GM18498 (cell line): ENCODE measurements at regions not wholly inside any gene's neighbourhood (a gene's known extent, or its start where the extent isn't known, plus 50 kb on each side); places are given as distances from the start of the nearest gene placed in this dataset.
A peak's percentile ranks its signal among the peaks of the same experiment; 100 is the strongest.
"Not testable (repeated sequence)": the region's sequence is repeated elsewhere in the genome, so short reads cannot be mapped to it uniquely, and the experiment has no call there.

Experiments used
- ATAC-seq: cut with Tn5 transposase; IDR thresholded peaks from one replicate; pipeline ENCODE4 v1.9.1; 2021; ENCODE audit warnings: mild to moderate bottlenecking, moderate library complexity; ENCODE audit not compliant: unreplicated experiment

DNA sequence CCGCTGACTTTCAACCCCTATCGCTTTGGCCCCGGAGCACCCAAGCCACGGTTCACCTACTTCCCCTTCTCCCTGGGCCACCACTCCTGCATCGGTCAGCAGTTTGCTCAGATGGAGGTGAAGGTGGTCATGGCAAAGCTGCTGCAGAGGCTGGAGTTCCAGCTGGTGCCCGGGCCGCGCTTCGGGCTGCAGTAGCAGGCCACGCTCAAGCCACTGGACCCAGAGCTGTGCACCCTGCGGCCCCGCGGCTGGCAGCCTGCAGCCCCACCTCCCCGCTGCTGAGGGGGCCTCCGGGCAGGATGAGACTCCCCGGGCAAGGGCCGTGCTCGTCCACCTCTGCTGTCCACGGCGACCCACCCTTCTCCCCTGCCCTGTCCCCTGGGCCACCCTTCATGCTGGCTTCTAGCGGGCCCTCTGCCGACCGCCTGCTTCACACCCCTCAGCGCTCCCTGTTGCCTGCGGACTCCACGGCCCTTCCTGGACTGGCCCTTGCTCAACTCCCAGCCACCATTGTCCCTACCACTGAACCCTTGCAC, 92.2 kb upstream of the TRABD2B start:
- ATAC-seq: no peak

DNA sequence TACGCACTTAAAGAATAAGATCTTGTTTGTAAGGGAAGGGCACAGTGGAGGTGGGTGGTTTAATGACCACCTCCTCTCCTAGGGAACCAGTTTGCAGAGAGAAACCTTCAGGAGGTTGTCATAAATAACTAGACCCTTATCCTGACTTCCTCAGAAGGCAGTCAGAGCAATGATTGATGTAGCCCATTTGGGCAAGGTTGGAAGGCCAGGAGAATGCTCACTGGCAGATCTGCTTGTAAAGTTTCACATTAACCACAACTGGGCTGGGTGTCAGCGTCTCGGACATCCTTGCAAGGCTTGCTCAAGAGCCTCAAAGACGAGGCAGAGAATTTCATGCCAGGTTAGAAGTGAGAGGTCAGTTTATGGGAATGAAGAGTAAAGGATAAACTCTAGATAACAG, 87.6 kb upstream of the TRABD2B start:
- ATAC-seq: no peak

DNA sequence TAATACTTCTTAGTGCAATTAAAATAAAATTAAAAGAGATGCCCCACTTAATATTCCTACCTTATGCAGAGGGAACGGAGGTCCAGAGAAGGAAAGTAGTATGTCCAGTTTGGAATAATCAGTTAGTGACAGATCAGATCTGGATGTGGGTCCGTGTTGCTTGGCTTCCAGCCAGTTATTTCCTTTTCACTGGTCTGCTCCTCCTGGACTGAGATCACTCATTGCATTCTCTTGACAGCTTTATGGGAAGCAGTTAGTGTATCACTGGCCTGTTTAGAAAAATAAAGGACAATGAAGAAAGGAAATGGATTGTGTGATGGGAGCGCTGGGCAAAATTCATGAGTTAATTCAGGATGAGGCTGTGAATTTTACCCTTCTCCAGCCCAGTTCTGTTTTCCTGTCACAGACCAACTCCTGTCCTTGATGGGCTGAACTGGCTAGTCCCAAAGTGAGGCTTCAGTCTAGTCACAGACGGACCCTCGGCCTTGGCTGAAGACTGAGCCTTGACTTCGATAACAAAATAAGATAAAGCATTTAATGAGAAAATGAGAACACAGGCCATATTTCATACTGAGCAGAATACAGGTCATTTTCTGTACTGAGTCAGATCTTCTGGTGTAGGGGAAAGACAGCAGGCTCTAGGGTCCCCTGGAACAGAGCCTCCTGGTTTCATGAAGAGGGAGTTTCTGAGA, 85.2 kb upstream of the TRABD2B start:
- no peak for ATAC-seq

DNA sequence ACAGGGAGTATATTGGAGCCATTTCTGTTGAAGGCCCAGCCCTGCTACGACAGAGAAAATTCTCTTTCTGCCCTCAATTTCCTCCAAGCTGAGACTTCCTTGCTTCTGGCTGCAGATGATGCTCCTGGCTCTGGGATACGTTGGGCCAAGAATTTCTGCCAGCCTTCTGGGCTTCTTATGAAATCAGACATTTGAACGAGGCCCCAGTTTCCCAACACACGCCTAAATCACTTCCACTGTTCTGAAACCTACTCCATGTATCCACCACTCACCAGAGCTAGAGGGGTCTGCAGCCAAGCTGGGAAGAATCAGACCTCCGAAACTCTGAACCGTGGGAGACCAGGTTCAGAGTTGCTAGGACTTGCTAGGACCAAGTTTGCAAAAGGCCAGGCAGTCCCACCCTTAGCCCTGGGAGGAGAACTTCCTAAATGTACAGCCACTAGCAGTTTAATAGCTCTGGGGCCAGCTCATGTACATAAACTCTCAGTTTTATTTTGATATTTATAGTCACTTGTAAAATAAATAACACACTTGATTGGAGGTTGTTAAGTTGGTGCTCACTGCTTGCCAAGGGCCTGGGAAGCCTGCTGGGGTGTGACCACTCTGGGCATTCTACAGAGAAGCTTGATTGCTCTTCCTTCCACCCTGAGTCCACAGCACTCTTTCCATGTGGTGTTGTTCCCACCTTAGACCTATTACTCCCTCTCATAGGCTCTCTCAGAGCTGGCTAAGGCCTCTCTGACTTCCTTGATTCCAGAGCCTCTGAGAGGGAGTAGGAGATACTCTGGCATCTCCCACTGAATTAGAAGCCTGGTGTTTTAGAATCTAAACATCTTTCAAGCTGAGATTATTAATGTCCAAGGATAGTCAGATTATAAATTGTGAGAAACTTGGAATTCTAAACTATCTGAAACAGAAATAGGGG, 83.4 kb upstream of the TRABD2B start:
- ATAC-seq: no peak

DNA sequence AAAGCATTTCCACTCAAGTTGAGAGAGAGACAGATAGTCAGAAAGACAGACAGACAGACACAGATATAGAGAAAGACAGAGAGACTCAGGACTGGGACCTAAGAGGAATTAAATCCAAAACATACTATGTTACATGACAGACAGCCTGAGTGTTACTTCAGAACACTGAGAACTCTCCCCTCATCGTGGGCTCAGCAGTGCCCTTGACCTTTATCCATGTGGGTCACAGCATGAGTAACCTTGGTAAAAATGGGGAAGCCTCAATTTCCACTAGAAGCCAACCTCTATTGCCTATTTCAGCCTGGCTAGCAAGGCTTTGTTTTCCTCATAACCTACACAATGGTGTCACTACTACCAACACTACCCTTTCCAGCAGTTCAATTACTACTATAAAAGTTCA, 81.9 kb upstream of the TRABD2B start:
- no peak for ATAC-seq

DNA sequence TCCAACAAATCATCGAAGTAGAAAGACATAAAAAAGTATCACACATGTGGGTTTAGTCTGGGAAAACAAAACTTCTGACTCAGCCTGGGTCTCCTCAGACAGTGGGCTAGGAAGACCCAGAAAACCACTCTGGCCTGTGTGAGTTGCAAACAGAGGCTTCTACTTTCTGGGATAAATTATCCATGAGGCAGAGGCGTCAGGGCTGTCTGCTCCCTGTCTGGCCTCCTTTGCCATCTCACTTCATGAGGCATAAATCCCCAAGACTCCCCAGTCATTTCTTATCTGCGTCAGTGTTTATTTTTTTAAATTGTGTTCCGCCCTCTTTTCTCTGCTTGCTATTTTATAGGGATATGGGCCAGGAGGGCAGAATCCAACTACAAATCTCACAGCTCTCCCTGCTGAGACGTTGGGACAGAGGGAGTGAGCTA, 80.6 kb upstream of the TRABD2B start:
- no peak for ATAC-seq

DNA sequence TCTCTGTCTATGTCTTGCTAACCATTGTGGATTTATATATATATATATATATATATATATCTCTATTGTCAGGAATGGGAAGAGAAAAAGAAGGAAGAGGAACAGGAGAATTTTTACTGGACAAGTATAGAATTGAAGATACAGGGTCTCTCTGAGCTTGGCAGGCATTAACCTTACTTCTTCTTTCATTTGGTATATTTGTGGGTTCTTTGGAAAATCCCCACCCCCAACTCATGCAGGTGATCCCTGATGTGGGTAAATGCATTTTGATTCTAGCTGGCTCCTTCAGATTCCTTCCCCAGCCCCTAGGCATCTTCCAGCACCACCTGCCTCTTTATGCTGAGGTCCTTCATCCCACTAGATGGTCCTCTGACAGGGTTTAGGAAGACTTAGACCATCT, 78.8 kb upstream of the TRABD2B start:
- ATAC-seq: no peak

DNA sequence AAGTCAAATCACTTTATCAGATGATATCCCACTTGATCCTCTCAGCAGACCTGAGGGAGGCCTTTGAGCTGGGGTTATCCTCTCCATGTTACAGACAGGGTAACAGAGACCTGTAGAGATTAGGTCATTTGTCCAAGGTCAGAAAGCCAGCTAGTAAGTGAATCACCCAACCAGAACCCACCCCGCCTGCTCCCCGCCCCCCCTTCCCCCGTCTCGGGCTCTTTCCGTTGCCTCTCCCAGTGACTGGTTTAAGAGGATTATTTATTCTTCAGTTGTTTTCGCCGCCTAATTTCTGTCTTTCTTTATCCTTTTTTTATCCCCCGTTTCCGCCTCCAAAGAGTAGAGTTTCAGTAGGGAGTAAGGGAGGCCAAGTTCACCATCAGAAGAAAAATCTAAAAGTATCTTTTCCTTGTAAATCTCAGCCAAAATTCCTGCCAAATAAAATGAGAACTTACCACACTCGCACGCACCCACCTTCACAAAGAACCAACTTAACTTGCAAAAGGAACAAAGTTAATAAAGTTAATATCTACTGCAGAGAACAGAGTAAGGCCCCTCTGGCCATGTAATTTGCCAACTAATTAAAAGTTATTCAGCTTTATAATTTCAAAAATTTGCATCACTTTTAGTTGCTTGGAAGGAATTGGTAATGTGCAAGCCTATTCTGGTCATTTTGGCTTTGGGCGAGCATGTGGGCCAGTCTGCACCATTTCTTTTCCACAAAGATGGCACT, 76.8 kb upstream of the TRABD2B start:
- ATAC-seq: no peak

DNA sequence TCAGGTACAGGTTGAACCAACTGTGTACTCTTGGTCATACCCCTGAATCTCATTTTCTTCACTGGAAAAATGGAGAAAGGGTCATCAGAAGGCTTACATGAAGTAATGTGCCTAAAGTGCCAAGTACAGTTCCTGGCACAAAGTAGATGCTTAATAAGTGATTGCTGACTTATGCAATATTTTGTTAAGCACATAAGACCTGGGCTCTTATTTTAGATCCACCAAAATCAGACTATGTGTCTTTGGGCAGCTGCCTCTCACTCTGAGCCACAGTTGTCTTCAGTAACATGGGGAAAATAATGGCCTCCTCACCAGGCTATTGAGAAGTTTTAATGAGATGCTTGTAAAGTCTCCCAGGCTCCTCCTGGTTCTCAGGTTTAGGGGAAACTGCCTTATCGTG, 74.3 kb upstream of the TRABD2B start:
- no peak for ATAC-seq

DNA sequence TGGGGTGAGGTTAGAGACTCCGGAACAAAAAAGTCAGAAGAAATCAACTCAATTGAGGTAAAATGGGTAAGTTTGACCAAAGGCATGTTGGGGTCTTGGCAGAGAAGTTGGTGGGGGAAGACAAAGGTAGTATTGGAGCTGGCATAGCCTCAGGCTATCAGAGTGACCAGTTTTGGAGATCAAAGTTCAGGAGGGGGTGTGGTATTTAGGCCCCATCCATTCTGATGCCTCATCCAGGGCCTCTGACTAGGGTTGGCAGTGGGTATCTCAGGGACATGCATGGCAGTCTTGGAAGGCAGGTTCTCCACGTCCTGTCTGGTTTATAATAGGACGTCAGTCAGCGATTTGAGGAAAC, 73.2 kb upstream of the TRABD2B start:
- no peak for ATAC-seq

DNA sequence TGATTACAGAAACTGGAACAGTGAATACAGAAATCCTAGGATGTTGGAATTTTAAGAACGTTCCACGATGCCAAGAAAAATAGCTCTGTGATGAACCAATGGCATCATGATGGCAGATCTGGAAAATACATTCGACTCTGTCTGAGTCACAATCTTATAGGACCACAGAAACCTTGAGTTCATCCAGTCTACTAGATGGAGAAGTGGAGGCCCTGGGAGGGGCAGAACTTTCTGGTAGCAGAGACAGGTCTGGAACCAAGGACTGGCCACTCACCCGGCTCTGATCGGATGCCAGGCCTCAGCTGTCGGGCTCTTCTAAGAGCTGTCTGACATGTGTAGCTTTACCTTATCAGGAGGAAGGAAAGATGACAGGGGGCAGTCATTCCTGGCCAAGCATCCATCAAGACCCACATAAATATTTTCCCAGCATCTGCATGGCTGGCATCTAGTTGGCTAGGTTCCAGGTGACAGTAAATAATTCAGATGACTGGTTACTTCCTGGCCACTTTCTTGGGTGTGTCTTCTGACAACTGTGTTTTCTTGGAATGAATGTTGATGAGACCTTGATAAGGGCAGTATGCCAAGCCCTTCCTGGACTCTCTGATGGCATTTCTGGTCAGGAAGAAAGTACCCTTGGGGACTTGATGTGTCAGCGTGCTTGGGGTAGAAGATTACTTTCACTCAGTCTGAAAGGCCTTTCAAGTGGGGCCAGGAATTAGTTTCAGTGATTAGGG, 72.6 kb upstream of the TRABD2B start:
- no peak for ATAC-seq

DNA sequence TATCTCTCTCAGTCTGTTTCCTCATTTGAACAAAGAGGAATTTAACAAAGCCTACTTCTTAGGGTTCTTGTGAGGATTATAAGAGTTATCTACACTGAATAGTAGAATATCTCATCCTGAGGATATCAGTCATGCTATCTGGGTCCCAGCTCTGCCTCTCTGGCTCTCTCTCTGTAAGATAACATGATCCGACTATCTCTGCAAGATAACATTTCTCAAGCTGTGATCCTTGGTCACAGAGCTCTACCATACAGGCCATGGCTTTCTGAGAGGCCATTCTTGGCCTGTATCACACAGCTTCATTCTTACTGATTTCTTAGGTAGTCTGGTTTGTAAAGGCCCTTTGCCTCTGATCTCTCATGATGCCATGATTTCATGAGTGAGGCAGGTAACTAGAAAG, 71.0 kb upstream of the TRABD2B start:
- ATAC-seq: no peak

DNA sequence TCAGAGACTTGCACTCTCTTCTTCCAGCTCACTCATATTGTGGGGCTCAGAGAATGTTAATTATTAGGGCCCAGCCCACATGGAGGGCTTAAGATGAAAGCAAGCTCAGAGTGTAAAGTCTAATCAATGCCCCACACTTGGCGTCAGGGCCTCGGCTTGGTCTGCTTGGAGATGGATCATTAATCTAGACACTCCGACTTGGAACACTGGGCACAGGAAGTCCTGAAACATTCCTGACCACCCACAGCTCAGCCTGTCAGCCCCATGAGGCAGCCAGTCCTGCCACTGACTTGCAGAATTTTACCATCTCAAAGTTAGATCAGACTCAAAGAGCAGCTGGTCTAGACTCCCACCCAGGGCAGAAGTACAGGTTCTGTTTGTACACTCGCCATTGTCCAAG, 69.8 kb upstream of the TRABD2B start:
- ATAC-seq: no peak

DNA sequence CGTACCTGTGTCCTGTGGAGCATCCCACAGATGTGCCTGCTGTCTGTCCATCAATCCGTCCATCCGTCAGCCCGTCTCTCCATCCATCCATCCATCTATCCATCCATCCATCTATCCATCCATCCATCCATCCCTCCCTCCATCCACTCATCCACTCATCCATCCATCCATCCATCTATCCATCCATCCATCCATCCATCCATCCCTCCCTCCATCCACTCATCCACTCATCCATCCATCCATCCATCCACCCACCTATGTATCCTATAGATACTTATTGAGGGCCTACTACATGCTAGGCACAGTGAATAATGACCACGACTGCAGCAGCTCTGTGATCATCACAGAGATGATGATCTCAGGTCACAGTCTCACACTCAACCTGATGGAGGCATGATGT, 67.5 kb upstream of the TRABD2B start:
- ATAC-seq: not testable (repeated sequence)

DNA sequence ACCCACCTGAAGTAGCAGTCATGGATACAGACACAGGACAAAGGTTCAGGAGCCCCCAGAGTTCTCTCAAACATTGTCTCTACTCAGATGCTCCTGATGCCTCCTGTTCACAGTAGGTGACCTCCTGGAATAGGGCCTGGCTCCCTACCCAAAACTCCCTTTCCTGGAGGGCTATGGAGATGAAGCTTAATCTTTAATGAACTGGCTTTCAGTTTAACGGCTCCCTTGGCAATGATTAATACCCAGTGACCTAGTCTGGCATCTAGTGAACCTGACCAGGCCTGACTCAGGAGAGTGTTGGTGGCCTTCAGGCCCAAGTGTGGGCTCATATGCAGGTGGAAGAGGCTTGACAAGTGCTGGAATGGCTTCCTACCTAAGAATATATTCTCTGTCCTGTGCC, 65.2 kb upstream of the TRABD2B start:
- ATAC-seq: peak; percentile 40

DNA sequence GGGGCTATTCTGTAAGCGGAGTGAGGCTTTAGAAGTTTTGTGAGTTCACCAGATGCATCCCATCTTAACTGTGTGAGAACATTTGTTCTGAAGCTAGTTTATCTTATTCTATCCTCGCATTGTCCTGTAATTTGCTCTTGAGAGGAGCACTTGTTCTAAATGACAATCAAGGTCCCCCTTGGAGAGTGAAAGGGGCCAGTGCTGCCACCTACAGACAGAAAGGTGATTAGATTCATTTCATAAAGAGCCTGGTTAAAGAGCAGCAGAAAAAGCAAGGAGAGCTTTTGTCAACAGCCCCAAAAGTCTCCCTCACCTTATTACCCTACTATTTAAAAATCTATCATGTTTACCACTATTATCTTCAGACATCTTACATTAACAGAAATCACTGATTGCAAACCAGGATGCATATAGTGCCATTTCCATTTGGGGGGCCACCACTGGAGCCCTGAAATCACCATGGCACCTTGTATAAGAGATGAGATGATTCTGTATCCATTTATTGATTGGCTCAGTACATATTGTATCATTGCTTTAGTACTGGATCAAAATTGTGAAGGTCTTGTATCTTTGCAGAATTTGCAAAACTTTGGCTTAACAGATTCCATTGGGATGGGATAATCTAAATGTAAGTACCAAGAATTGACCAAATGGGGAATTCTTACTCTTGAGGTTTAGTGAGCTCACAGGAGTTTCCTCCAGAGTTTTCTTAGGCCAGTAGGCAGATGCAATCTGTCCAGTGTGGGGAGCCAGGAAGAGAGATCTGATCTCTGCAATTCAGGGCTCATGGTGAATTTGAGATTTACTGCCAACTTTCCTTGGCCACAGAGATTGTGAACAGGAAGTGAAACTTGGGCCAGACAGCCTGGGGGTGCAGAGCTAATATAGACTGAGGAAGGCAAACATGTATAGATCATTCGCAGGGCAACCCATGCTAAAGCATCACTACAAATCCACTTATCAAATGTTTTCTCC, 64.3 kb upstream of the TRABD2B start:
- ATAC-seq: peak; percentile 83

DNA sequence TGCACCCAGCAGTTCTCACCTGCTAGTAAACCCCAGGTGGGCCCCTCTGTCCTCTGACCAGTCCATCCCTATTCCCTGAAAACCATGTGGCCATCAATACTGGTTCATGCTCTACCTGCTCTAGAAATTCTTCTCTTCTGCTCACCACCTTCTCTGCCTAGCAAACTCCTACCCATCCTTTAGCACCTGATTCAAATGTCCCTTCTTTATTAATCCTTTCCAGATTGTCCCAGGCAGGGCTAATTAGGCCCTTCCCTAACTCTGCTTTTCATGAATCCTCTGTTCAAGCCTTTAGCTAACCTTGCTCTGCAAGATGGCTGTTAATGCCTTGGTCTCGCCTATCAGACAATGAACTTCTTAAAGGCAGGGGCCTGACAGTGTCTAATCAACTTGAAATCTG, 62.1 kb upstream of the TRABD2B start:
- ATAC-seq: no peak

DNA sequence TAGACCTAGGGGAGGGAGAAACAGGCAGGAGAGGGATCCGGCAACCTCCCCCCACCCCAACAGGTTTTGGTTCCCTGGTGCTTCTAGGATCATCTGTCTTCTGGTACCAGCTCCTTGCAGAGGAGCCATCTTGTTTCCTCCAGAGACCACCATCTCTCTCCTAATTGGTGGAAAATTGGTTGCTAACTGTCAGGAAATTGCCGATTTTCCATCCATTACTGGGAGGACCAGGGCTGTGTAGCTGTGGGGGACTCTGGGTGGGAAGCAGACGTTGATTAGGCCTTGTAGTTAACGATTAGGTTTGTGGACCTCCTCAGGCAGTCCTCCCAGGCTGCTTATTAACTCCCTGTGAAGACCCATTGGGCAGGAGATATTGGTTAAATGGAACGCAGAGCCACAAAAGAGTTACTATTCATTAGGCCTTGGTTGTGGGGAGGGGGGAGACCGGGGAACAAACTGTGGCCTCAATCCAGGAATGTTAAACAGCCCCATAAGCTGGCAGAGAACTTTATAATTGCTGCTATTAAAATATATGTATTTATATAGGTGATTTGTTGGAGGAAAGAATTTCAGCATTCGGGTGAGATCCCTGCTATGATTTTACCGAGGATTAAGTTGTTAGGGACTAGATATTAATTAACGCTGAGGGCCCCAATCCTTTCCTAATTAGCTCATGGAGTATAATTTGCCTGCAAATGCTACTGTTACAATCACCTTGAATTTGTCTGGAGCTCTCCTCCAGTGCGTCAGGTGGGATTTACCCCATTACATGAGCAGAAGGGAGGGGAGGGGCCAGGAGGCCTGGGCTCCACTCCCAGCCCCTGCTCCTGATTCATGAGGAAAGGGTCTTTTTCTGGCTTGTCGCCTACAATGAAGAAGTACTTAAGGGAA, 61.2 kb upstream of the TRABD2B start:
- no peak for ATAC-seq

DNA sequence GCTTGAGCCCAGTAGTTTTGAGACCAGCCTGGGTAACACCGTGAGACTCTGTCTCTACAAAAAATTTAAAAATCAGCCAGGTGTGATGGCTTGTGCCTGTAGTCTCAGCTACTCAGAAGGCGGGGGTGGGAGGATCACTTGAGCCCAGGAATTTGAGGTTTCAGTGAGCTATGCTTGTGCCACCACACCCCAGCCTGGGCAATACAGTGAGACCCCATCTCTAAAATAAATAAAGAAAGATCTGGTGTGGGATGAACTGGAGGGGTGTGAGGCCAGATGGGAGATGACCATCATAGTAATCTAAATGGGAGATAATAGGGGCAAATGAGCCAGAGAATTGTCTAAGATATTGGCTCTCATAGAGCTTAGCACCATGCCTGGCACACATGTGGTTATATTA, 60.1 kb upstream of the TRABD2B start:
- no peak for ATAC-seq
